Retina (tissue), 1 donor: ENCODE measurements at regions not wholly inside any gene's neighbourhood (a gene's known extent, or its start where the extent isn't known, plus 50 kb on each side); places are given as distances from the start of the nearest gene placed in this dataset.

ENCODE experiments used
- DNase-seq: peaks from one replicate; pipeline ENCODE4 v3.0.0-alpha.2; 2016

GRCh38 chr10:63710703-63711102 is 189.5 kb downstream of the REEP3 start:
- no peak for DNase-seq

GRCh38 chr10:63711361-63711760 is 190.2 kb downstream of the REEP3 start:
- DNase-seq, result no peak

GRCh38 chr10:63711867-63712716 is 190.9 kb downstream of the REEP3 start:
- DNase-seq, result peak; percentile 57

- DNase-seq, result no peak
Measured at GRCh38 chr10:63712717-63713115, 191.5 kb downstream of the REEP3 start.

- DNase-seq, result peak; percentile 59
Measured at GRCh38 chr10:63713191-63714144, 192.3 kb downstream of the REEP3 start.

GRCh38 chr10:63716016-63716580 is 194.9 kb downstream of the REEP3 start:
- DNase-seq, result no peak

GRCh38 chr10:63717027-63717715 is 196.0 kb downstream of the REEP3 start:
- DNase-seq, result no peak

GRCh38 chr10:63718006-63718405 is 196.8 kb downstream of the REEP3 start:
- no peak for DNase-seq

GRCh38 chr10:63718421-63718820 is 197.2 kb downstream of the REEP3 start:
- DNase-seq, result no peak

- DNase-seq, result no peak
Measured at GRCh38 chr10:63719226-63719856, 198.1 kb downstream of the REEP3 start.

- DNase-seq, result peak; percentile 59
Measured at GRCh38 chr10:63720072-63720537, 198.9 kb downstream of the REEP3 start.

GRCh38 chr10:63720676-63721075 is 199.5 kb downstream of the REEP3 start:
- DNase-seq, result no peak

GRCh38 chr10:63722537-63722936 is 201.3 kb downstream of the REEP3 start:
- DNase-seq, result no peak

- DNase-seq, result no peak
Measured at GRCh38 chr10:63723320-63723719, 202.1 kb downstream of the REEP3 start.

GRCh38 chr10:63723741-63724140 is 202.5 kb downstream of the REEP3 start:
- DNase-seq, result peak; percentile 36

GRCh38 chr10:63724922-63725321 is 203.7 kb downstream of the REEP3 start:
- DNase-seq, result no peak

- DNase-seq, result no peak
Measured at GRCh38 chr10:63726867-63727266, 205.7 kb downstream of the REEP3 start.

GRCh38 chr10:63727636-63728035 is 206.4 kb downstream of the REEP3 start:
- DNase-seq, result no peak

GRCh38 chr10:63735305-63735704 is 214.1 kb downstream of the REEP3 start:
- no peak for DNase-seq

GRCh38 chr10:63738410-63738809 is 217.2 kb downstream of the REEP3 start:
- DNase-seq, result no peak

GRCh38 chr10:63744060-63744941 is 223.1 kb downstream of the REEP3 start:
- DNase-seq, result no peak
